Mucosa of rectum (tissue), 2 donors: ENCODE measurements at regions not wholly inside any gene's neighbourhood (a gene's known extent, or its start where the extent isn't known, plus 50 kb on each side); places are given as distances from the start of the nearest gene placed in this dataset.
"Not testable (repeated sequence)": the region's sequence is repeated elsewhere in the genome, so short reads cannot be mapped to it uniquely, and the experiment has no call there.

Experiments used
- H3K27ac ChIP-seq, 2 donors: one replicate each; pipeline ENCODE4 v1.7.0; 2013; ENCODE audit warnings: inconsistent platforms in 2 of 2, low read depth in 2 of 2, low read length in 2 of 2
- H3K27me3 ChIP-seq, 2 donors: one replicate each; pipeline ENCODE4 v1.7.0; 2013; ENCODE audit warnings: low read length in 2 of 2; ENCODE audit not compliant: control insufficient read depth in 2 of 2, insufficient read depth in 2 of 2
- H3K36me3 ChIP-seq, 2 donors: one replicate each; pipeline ENCODE4 v1.7.0; 2013; ENCODE audit warnings: low read length in 2 of 2; ENCODE audit not compliant: control insufficient read depth in 2 of 2, insufficient read depth in 2 of 2
- H3K4me1 ChIP-seq, 2 donors: one replicate each; pipeline ENCODE4 v1.7.0; 2013; ENCODE audit warnings: low read length in 2 of 2, mild to moderate bottlenecking in 1 of 2; ENCODE audit not compliant: control insufficient read depth in 2 of 2, insufficient read depth in 2 of 2
- H3K4me3 ChIP-seq, 2 donors: one replicate each; pipeline ENCODE4 v1.7.0; 2013; ENCODE audit warnings: low read length in 2 of 2
- H3K9ac ChIP-seq, 2 donors: one replicate each; pipeline ENCODE4 v1.7.0; 2013; ENCODE audit warnings: low read length in 2 of 2, low read depth in 1 of 2, mild to moderate bottlenecking in 1 of 2
- H3K9me3 ChIP-seq, 2 donors: one replicate each; pipeline ENCODE4 v1.7.0; 2013; ENCODE audit warnings: low read length in 2 of 2; ENCODE audit not compliant: control insufficient read depth in 2 of 2
- donor health status: healthy.
- donor health status: Normal muscosa, but diverticular disease.

GRCh38 chr7:159211540-159212182 is 67.0 kb upstream of the VIPR2 start:
- Histone ChIP-seq H3K27me3 (no peaks in the 10 kb centered on the region), H3K4me3 (no peak overlapping the region), H3K27ac (no peak overlapping the region), H3K36me3 (no peaks in the 10 kb centered on the region), H3K4me1 (no peaks in the 10 kb centered on the region), H3K9ac (no peak overlapping the region), H3K9me3 (no peaks in the 10 kb centered on the region)

- Histone ChIP-seq H3K9me3 (no peaks in the 10 kb centered on the region), H3K36me3 (no peaks in the 10 kb centered on the region), H3K4me3 (no peak overlapping the region), H3K9ac (no peak overlapping the region), H3K4me1 (no peaks in the 10 kb centered on the region), H3K27ac (no peak overlapping the region), H3K27me3 (no peaks in the 10 kb centered on the region)
These were observed 66.0 kb upstream of the VIPR2 start for GRCh38 chr7:159210581-159211235.

- no peaks in the 10 kb centered on the region for H3K9me3 ChIP-seq
- H3K9ac ChIP-seq = no peak overlapping the region
- H3K27ac ChIP-seq = no peak overlapping the region
- H3K4me1 ChIP-seq = no peaks in the 10 kb centered on the region
- H3K4me3 ChIP-seq = no peak overlapping the region
- no peaks in the 10 kb centered on the region for H3K27me3 ChIP-seq
- H3K36me3 ChIP-seq = no peaks in the 10 kb centered on the region
These were observed 64.8 kb upstream of the VIPR2 start for GRCh38 chr7:159209429-159209828.

GRCh38 chr7:159207951-159208350 is 63.3 kb upstream of the VIPR2 start:
- H3K27ac ChIP-seq = no peak overlapping the region

GRCh38 chr7:159207393-159207792 is 62.7 kb upstream of the VIPR2 start:
- Histone ChIP-seq H3K4me3 (no peak overlapping the region), H3K27ac (no peak overlapping the region), H3K36me3 (no peaks in the 10 kb centered on the region), H3K9me3 (no peaks in the 10 kb centered on the region), H3K4me1 (no peaks in the 10 kb centered on the region), H3K9ac (no peak overlapping the region), H3K27me3 (no peaks in the 10 kb centered on the region)

More at GRCh38 chr7:159207951-159208350, 63.3 kb upstream of the VIPR2 start:
- Histone ChIP-seq H3K9ac (no peak overlapping the region), H3K4me1 (no peaks in the 10 kb centered on the region), H3K4me3 (no peak overlapping the region), H3K9me3 (no peaks in the 10 kb centered on the region), H3K36me3 (no peaks in the 10 kb centered on the region), H3K27me3 (no peaks in the 10 kb centered on the region)

GRCh38 chr7:159205833-159206232 is 61.2 kb upstream of the VIPR2 start:
- Histone ChIP-seq H3K4me1 (no peaks in the 10 kb centered on the region), H3K36me3 (no peaks in the 10 kb centered on the region)

GRCh38 chr7:159204664-159205063 is 60.0 kb upstream of the VIPR2 start:
- Histone ChIP-seq H3K4me3 (no peak overlapping the region), H3K27ac (no peak overlapping the region), H3K36me3 (no peaks in the 10 kb centered on the region)

More at GRCh38 chr7:159205833-159206232, 61.2 kb upstream of the VIPR2 start:
- H3K9me3 ChIP-seq = no peaks in the 10 kb centered on the region
- no peaks in the 10 kb centered on the region for H3K27me3 ChIP-seq
- no peak overlapping the region for H3K27ac ChIP-seq
- H3K9ac ChIP-seq = no peak overlapping the region
- no peak overlapping the region for H3K4me3 ChIP-seq

GRCh38 chr7:159203253-159203652 is 58.6 kb upstream of the VIPR2 start:
- not testable (repeated sequence) for H3K4me1 ChIP-seq, H3K4me3 ChIP-seq, H3K36me3 ChIP-seq, H3K27ac ChIP-seq, H3K9ac ChIP-seq, H3K27me3 ChIP-seq, H3K9me3 ChIP-seq

More at GRCh38 chr7:159204664-159205063, 60.0 kb upstream of the VIPR2 start:
- no peaks in the 10 kb centered on the region for H3K27me3 ChIP-seq
- no peaks in the 10 kb centered on the region for H3K9me3 ChIP-seq
- no peak overlapping the region for H3K9ac ChIP-seq
- H3K4me1 ChIP-seq = no peaks in the 10 kb centered on the region

- no peak overlapping the region for H3K4me3 ChIP-seq
- no peak overlapping the region for H3K27ac ChIP-seq
- no peak overlapping the region for H3K9ac ChIP-seq
- no peaks in the 10 kb centered on the region for H3K36me3 ChIP-seq
- no peaks in the 10 kb centered on the region for H3K4me1 ChIP-seq
- no peaks in the 10 kb centered on the region for H3K9me3 ChIP-seq
- no peaks in the 10 kb centered on the region for H3K27me3 ChIP-seq
These were observed 57.2 kb upstream of the VIPR2 start for GRCh38 chr7:159201722-159202330.

- Histone ChIP-seq H3K4me1 (peaks cover 0 to 2% of the 10 kb centered on the region in 2 donors), H3K9ac (no peak overlapping the region), H3K36me3 (no peaks in the 10 kb centered on the region), H3K27me3 (no peaks in the 10 kb centered on the region), H3K9me3 (no peaks in the 10 kb centered on the region), H3K4me3 (no peak overlapping the region), H3K27ac (no peak overlapping the region)
These were observed 55.8 kb upstream of the VIPR2 start for GRCh38 chr7:159200421-159200820.
